Gastrocnemius medialis (tissue), 4 donors: ENCODE measurements at regions not wholly inside any gene's neighbourhood (a gene's known extent, or its start where the extent isn't known, plus 50 kb on each side); places are given as distances from the start of the nearest gene placed in this dataset.

Experiments used
- POLR2A ChIP-seq, 2 donors: fragments of 450-650 bp; IDR thresholded peaks; one replicate each; pipeline ENCODE4 v1.6.1; 2017; ENCODE audit warnings: antibody characterized with exemption in 2 of 2, mild to moderate bottlenecking in 2 of 2, moderate library complexity in 2 of 2
- TF ChIP-seq, protein P1 (sequence below), 5 experiments: fragments of 450-650 bp in 3 of 5; fragments of 200-600 bp in 2 of 5; sonication (generic) in 2 of 5; IDR thresholded peaks in 4 of 5; conservative IDR thresholded peaks in 1 of 5; 1 replicate in 4 of 5; 2 replicates in 1 of 5; pipeline ENCODE4 v1.5.1; 2016 to 2019; ENCODE audit warnings: antibody characterized with exemption in 5 of 5, mild to moderate bottlenecking in 3 of 5, moderate library complexity in 3 of 5

DNA sequence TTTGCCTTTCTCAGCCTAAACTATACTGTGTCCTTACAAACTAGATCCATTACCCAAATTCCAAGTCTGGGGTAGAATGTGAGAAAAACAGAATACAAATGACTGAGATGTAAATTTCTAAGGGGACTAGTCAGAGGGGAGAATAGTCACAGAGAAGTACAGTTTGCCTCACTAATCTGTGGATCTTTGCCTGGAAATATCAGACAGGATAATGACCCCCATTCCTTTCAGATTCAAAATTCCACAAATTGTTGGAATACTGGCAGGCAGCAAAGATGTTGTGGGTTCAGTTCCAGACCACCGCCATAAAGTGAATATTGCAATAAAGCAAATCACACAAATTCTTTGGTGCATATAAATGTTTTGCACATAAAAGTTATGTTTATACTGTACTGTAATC is 762.8 kb upstream of the NR2F2 start:
- TF ChIP-seq, protein P1, sequence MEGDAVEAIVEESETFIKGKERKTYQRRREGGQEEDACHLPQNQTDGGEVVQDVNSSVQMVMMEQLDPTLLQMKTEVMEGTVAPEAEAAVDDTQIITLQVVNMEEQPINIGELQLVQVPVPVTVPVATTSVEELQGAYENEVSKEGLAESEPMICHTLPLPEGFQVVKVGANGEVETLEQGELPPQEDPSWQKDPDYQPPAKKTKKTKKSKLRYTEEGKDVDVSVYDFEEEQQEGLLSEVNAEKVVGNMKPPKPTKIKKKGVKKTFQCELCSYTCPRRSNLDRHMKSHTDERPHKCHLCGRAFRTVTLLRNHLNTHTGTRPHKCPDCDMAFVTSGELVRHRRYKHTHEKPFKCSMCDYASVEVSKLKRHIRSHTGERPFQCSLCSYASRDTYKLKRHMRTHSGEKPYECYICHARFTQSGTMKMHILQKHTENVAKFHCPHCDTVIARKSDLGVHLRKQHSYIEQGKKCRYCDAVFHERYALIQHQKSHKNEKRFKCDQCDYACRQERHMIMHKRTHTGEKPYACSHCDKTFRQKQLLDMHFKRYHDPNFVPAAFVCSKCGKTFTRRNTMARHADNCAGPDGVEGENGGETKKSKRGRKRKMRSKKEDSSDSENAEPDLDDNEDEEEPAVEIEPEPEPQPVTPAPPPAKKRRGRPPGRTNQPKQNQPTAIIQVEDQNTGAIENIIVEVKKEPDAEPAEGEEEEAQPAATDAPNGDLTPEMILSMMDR (IDR thresholded peaks at IDR 0.05 in 4 of 5, conservative IDR thresholded peaks at IDR 0.05 in 1 of 5): no peak
- TF ChIP-seq POLR2A (IDR thresholded peaks at IDR 0.05): no peak
